H1 (cell line): ENCODE measurements at regions not wholly inside any gene's neighbourhood (a gene's known extent, or its start where the extent isn't known, plus 50 kb on each side); places are given as distances from the start of the nearest gene placed in this dataset.
A peak's percentile ranks its signal among the peaks of the same experiment; 100 is the strongest.

Source experiments
- CTCF ChIA-PET: fragments of 300-600 bp; sonication (Branson Sonifier 250); formaldehyde crosslinking; loops from one replicate; lab custom pipeline; 2021; ENCODE audit not compliant: partially characterized antibody; lab: Charles Lee
- POLR2A ChIA-PET: fragments of 300-600 bp; sonication (Branson Sonifier 250); formaldehyde crosslinking; loops from one replicate; lab custom pipeline; 2021; ENCODE audit warnings: inconsistent platforms; ENCODE audit not compliant: partially characterized antibody; lab: Charles Lee
- DNase-seq, 2 experiments: peaks; one replicate each; pipeline versions ENCODE4 v3.0.0 to v3.0.0-alpha.2; 2010 to 2022; ENCODE audit warnings: low spot score in 2 of 2, low read depth in 1 of 2, mixed read lengths in 1 of 2
- FAIRE-seq: peaks from 2 replicates; lab custom pipeline; 2011; peaks lifted over from hg19 to GRCh38; lab: Jason Lieb, UNC
- H2AFZ ChIP-seq: 2 replicates; pipeline ENCODE4 v1.8.1; 2012; ENCODE audit warnings: low read length, inconsistent platforms
- H2AK5ac ChIP-seq: 2 replicates; pipeline ENCODE4 v1.6.1; 2013; ENCODE audit warnings: low read depth, low read length
- H2BK120ac ChIP-seq: replicated peaks from 2 replicates; pipeline ENCODE3; 2013; ENCODE audit warnings: low read depth, low read length, inconsistent platforms
- H2BK12ac ChIP-seq: 2 replicates; pipeline ENCODE4 v1.6.1; 2013; ENCODE audit warnings: low read depth, low read length
- H2BK15ac ChIP-seq: 2 replicates; pipeline ENCODE4 v1.6.1; 2013; ENCODE audit warnings: low read length
- H2BK20ac ChIP-seq: 2 replicates; pipeline ENCODE4 v1.6.1; 2013; ENCODE audit warnings: low read length
- H2BK5ac ChIP-seq: 2 replicates; pipeline ENCODE4 v1.6.1; 2013; ENCODE audit warnings: low read depth, low read length
- H3K14ac ChIP-seq: 2 replicates; pipeline ENCODE4 v1.6.1; 2013; ENCODE audit warnings: inconsistent platforms; ENCODE audit not compliant: insufficient read length
- H3K18ac ChIP-seq: 2 replicates; pipeline ENCODE4 v1.6.1; 2013; ENCODE audit warnings: low read length; ENCODE audit errors: extremely low read depth
- H3K23ac ChIP-seq: 2 replicates; pipeline ENCODE4 v1.6.1; 2013; ENCODE audit warnings: inconsistent platforms; ENCODE audit not compliant: insufficient read length
- H3K23me2 ChIP-seq: 2 replicates; pipeline ENCODE4 v1.6.1; 2013; ENCODE audit warnings: low read depth, low read length
- H3K27ac ChIP-seq: 2 replicates; pipeline ENCODE4 v1.6.1; 2011; ENCODE audit warnings: low read depth, low read length, inconsistent platforms
- H3K27me3 ChIP-seq, 4 experiments: replicated peaks in 1 of 4; 1 replicate in 1 of 4; 2 replicates in 3 of 4; pipeline versions ENCODE4 v1.6.1 to v1.8.1; 2011 to 2013; ENCODE audit warnings: low read length in 3 of 4, mild to moderate bottlenecking in 3 of 4, inconsistent platforms in 2 of 4, mixed read lengths in 2 of 4, moderate library complexity in 1 of 4; ENCODE audit not compliant: control insufficient read depth in 3 of 4, insufficient read depth in 3 of 4; ENCODE audit errors: extremely low read depth in 1 of 4
- H3K36me3 ChIP-seq, 4 experiments: 2 replicates each; pipeline versions ENCODE4 v1.6.1 to v1.8.1; 2011 to 2013; ENCODE audit warnings: mild to moderate bottlenecking in 4 of 4, low read length in 3 of 4, moderate library complexity in 2 of 4, control low read depth in 1 of 4, inconsistent platforms in 1 of 4; ENCODE audit not compliant: insufficient read depth in 4 of 4, control insufficient read depth in 2 of 4
- H3K4ac ChIP-seq: replicated peaks from 2 replicates; pipeline ENCODE3; 2013; ENCODE audit warnings: low read length, low read depth, mixed read lengths, inconsistent platforms; ENCODE audit not compliant: insufficient read length
- H3K4me1 ChIP-seq, 4 experiments: replicated peaks in 1 of 4; 1 replicate in 1 of 4; 2 replicates in 3 of 4; pipeline versions ENCODE4 v1.6.1 to v1.8.1; 2011 to 2013; ENCODE audit warnings: low read length in 3 of 4, inconsistent platforms in 2 of 4, mixed read lengths in 1 of 4; ENCODE audit not compliant: insufficient read depth in 4 of 4, control insufficient read depth in 3 of 4
- H3K4me2 ChIP-seq, 2 experiments: 2 replicates each; pipeline versions ENCODE4 v1.6.1 to v1.8.1; 2011 to 2013; ENCODE audit warnings: low read depth in 2 of 2, low read length in 2 of 2, control low read depth in 1 of 2, inconsistent platforms in 1 of 2, mild to moderate bottlenecking in 1 of 2; ENCODE audit not compliant: insufficient read depth in 1 of 2
- H3K4me3 ChIP-seq, 4 experiments: fragments of 200-600, 300-600 bp in 1 of 4; sonication (generic), shearing (Covaris generic), sonication (Bioruptor Twin) in 1 of 4; 2 replicates each; pipeline versions ENCODE4 v1.5.1 to v1.8.1; 2011 to 2016; ENCODE audit warnings: low read length in 4 of 4, low read depth in 3 of 4, control low read depth in 2 of 4, inconsistent platforms in 2 of 4, mild to moderate bottlenecking in 2 of 4, mixed read lengths in 1 of 4, moderate library complexity in 1 of 4; ENCODE audit not compliant: insufficient read depth in 2 of 4; ENCODE audit errors: extremely low read depth in 1 of 4
- H3K56ac ChIP-seq: replicated peaks from 2 replicates; pipeline ENCODE3; 2013; ENCODE audit warnings: low read depth, mild to moderate bottlenecking, mixed read lengths, low read length, inconsistent platforms; ENCODE audit not compliant: insufficient read length
- H3K79me1 ChIP-seq: 2 replicates; pipeline ENCODE4 v1.6.1; 2013; ENCODE audit warnings: low read depth, low read length, control low read depth
- H3K79me2 ChIP-seq, 2 experiments: 2 replicates each; pipeline versions ENCODE4 v1.6.1 to v1.8.1; 2012 to 2013; ENCODE audit warnings: low read length in 2 of 2, mild to moderate bottlenecking in 2 of 2, inconsistent platforms in 1 of 2; ENCODE audit not compliant: insufficient read depth in 2 of 2, control insufficient read depth in 1 of 2
- H3K9ac ChIP-seq, 4 experiments: replicated peaks in 1 of 4; 1 replicate in 1 of 4; 2 replicates in 3 of 4; pipeline versions ENCODE4 v1.6.1 to v1.8.1; 2011 to 2013; ENCODE audit warnings: low read depth in 3 of 4, low read length in 3 of 4, control low read depth in 2 of 4, mild to moderate bottlenecking in 2 of 4, moderate library complexity in 2 of 4, inconsistent platforms in 1 of 4; ENCODE audit errors: extremely low read depth in 1 of 4
- H3K9me3 ChIP-seq, 2 experiments: 2 replicates each; pipeline versions ENCODE4 v1.6.1 to v1.8.1; 2012 to 2013; ENCODE audit warnings: mild to moderate bottlenecking in 2 of 2, moderate library complexity in 2 of 2, control low read depth in 1 of 2, inconsistent platforms in 1 of 2, low read depth in 1 of 2, low read length in 1 of 2, mixed read lengths in 1 of 2; ENCODE audit not compliant: insufficient read depth in 2 of 2
- H4K20me1 ChIP-seq, 2 experiments: replicated peaks in 1 of 2; 2 replicates each; pipeline versions ENCODE3 to v1.8.1; 2011 to 2013; ENCODE audit warnings: inconsistent platforms in 2 of 2, low read length in 2 of 2, mild to moderate bottlenecking in 1 of 2; ENCODE audit not compliant: insufficient read depth in 2 of 2, control insufficient read depth in 1 of 2
- H4K5ac ChIP-seq: 2 replicates; pipeline ENCODE4 v1.6.1; 2013; ENCODE audit warnings: low read length, low read depth, mixed read lengths, inconsistent platforms; ENCODE audit not compliant: insufficient read length
- H4K8ac ChIP-seq: 2 replicates; pipeline ENCODE4 v1.8.0; 2013; ENCODE audit warnings: mild to moderate bottlenecking, moderate library complexity, low read length, inconsistent platforms; ENCODE audit not compliant: insufficient read depth; ENCODE audit errors: extremely low read depth
- H4K91ac ChIP-seq: replicated peaks from 2 replicates; pipeline ENCODE3; 2013; ENCODE audit warnings: low read length, mixed read lengths, inconsistent platforms; ENCODE audit not compliant: insufficient read length
- BRCA1 ChIP-seq: IDR thresholded peaks from 2 replicates; pipeline ENCODE4 v1.6.1; 2012; ENCODE audit warnings: low read depth, low read length, improper control_type of control experiment
- TBP ChIP-seq: IDR thresholded peaks from 2 replicates; pipeline ENCODE4 v1.6.1; 2011; ENCODE audit warnings: low read depth, low read length, improper control_type of control experiment
- YY1 ChIP-seq: IDR thresholded peaks from 2 replicates; pipeline ENCODE4 v1.6.1; 2011; ENCODE audit warnings: low read depth, mild to moderate bottlenecking, low read length
- WGBS, 2 experiments: shearing (Covaris generic) in 1 of 2; methylation state at CpG; one replicate each; pipeline versions ENCODE4 v1.1.6 to v1.1.7; 2013 to 2015; ENCODE audit warnings: low lambda C conversion rate in 2 of 2, mixed read lengths in 2 of 2, inconsistent platforms in 1 of 2, low coverage in 1 of 2, missing lambda C conversion rate in 1 of 2; ENCODE audit not compliant: insufficient replicate concordance in 2 of 2, insufficient coverage in 1 of 2, insufficient read length in 1 of 2; ENCODE audit errors: extremely low coverage in 1 of 2, missing lambda C conversion rate in 1 of 2; 5-methylcytosine and 5-hydroxymethylcytosine counted together

GRCh38 chr1:34408011-34408410 lies 231.3 kb downstream of the C1orf94 start:
- Histone ChIP-seq H2AFZ (no peak overlapping the region), H3K56ac (no peak overlapping the region), H2BK20ac (no peak overlapping the region), H3K36me3 (no peaks in the 10 kb centered on the region), H2BK12ac (no peak overlapping the region), H2BK5ac (no peak overlapping the region), H3K79me1 (no peaks in the 10 kb centered on the region), H3K4ac (no peak overlapping the region), H3K9me3 (no peaks in the 10 kb centered on the region), H4K8ac (no peak overlapping the region), H3K14ac (no peak overlapping the region), H3K27ac (no peak overlapping the region), H2BK15ac (no peak overlapping the region), H4K20me1 (no peaks in the 10 kb centered on the region), H3K9ac (no peak overlapping the region), H3K4me1 (peaks cover 0 to 3% (median 0%) of the 10 kb centered on the region in 4 experiments; a peak in 2 of 7 replicates), H3K23me2 (no peaks in the 10 kb centered on the region), H3K79me2 (no peaks in the 10 kb centered on the region), H3K4me2 (no peak overlapping the region), H3K23ac (no peak overlapping the region), H2AK5ac (no peak overlapping the region), H2BK120ac (no peak overlapping the region), H3K18ac (no peak overlapping the region), H4K5ac (no peak overlapping the region), H3K4me3 (no peak overlapping the region), H4K91ac (no peak overlapping the region), H3K27me3 (no peaks in the 10 kb centered on the region)
- 88% methylated on average over 4 of the region's 4 CpGs; no CpG with 5 or more reads in 1 of the 2 experiments for WGBS, 2 experiments
- POLR2A ChIA-PET = no interaction called here
- DNase-seq (peak in 1 of 2 experiments; percentile 16), FAIRE-seq (no peak)
- no peak for TF ChIP-seq TBP
- TF ChIP-seq YY1 = no peak
- no peak for TF ChIP-seq BRCA1
- CTCF ChIA-PET = no interaction called here
